ENCODE measurements at regions not wholly inside any gene's neighbourhood (a gene's known extent, or its start where the extent isn't known, plus 50 kb on each side); places are given as distances from the start of the nearest gene placed in this dataset.

GRCh38 chr4:152099981-152100378 is 339.2 kb upstream of the GATB start:
- TF ChIP-seq, protein P1, sequence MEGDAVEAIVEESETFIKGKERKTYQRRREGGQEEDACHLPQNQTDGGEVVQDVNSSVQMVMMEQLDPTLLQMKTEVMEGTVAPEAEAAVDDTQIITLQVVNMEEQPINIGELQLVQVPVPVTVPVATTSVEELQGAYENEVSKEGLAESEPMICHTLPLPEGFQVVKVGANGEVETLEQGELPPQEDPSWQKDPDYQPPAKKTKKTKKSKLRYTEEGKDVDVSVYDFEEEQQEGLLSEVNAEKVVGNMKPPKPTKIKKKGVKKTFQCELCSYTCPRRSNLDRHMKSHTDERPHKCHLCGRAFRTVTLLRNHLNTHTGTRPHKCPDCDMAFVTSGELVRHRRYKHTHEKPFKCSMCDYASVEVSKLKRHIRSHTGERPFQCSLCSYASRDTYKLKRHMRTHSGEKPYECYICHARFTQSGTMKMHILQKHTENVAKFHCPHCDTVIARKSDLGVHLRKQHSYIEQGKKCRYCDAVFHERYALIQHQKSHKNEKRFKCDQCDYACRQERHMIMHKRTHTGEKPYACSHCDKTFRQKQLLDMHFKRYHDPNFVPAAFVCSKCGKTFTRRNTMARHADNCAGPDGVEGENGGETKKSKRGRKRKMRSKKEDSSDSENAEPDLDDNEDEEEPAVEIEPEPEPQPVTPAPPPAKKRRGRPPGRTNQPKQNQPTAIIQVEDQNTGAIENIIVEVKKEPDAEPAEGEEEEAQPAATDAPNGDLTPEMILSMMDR (conservative IDR thresholded peaks at IDR 0.05): no peak
- TF ChIP-seq ZFX (IDR thresholded peaks at IDR 0.05): no peak
